GM12875 (cell line): ENCODE measurements at regions not wholly inside any gene's neighbourhood (a gene's known extent, or its start where the extent isn't known, plus 50 kb on each side); places are given as distances from the start of the nearest gene placed in this dataset.
A peak's percentile ranks its signal among the peaks of the same experiment; 100 is the strongest.

Source experiments
- H3K4me3 ChIP-seq: one replicate; pipeline ENCODE4 v1.5.1; 2011; ENCODE audit warnings: low read depth, low read length, control low read depth
- CTCF ChIP-seq: IDR thresholded peaks from 2 replicates; pipeline ENCODE4 v1.5.1; 2011; ENCODE audit warnings: low read depth, mild to moderate bottlenecking, control low read depth, inconsistent platforms, low read length, moderate library complexity, borderline replicate concordance; ENCODE audit not compliant: insufficient read depth

GRCh38 chr7:101688183-101688831, 59.2 kb upstream of the MYL10 start:
- no peak overlapping the region for H3K4me3 ChIP-seq
- TF ChIP-seq CTCF: peak; percentile 98

- no peak for TF ChIP-seq CTCF
- no peak overlapping the region for H3K4me3 ChIP-seq
Observed at GRCh38 chr7:101688995-101689907, 60.2 kb upstream of the MYL10 start.

- no peak overlapping the region for H3K4me3 ChIP-seq
- TF ChIP-seq CTCF: no peak
Observed at GRCh38 chr7:101690061-101690460, 61.0 kb upstream of the MYL10 start.

- no peak overlapping the region for H3K4me3 ChIP-seq
- no peak for TF ChIP-seq CTCF
Observed at GRCh38 chr7:101691822-101692384, 62.8 kb upstream of the MYL10 start.

- H3K4me3 ChIP-seq: no peak overlapping the region
- TF ChIP-seq CTCF: no peak
Observed at GRCh38 chr7:101693498-101694091, 64.5 kb upstream of the MYL10 start.

GRCh38 chr7:101698964-101699363, 69.9 kb upstream of the MYL10 start:
- H3K4me3 ChIP-seq: no peak overlapping the region
- TF ChIP-seq CTCF: no peak

GRCh38 chr7:101699399-101699798, 70.3 kb upstream of the MYL10 start:
- no peak overlapping the region for H3K4me3 ChIP-seq
- no peak for TF ChIP-seq CTCF
